PC-9 (cell line): ENCODE measurements at regions not wholly inside any gene's neighbourhood (a gene's known extent, or its start where the extent isn't known, plus 50 kb on each side); places are given as distances from the start of the nearest gene placed in this dataset.

Experiments
- EZH2 ChIP-seq: fragments of 200-600 bp; sonication (generic); IDR thresholded peaks from 2 replicates; pipeline ENCODE4 v1.8.0; 2017; ENCODE audit warnings: antibody characterized with exemption, low read depth
- TF ChIP-seq, protein P1 (sequence below): fragments of 200-600 bp; sonication (generic); conservative IDR thresholded peaks from 2 replicates; pipeline ENCODE4 v1.6.1; 2017; ENCODE audit warnings: mixed run types, antibody characterized with exemption, mild to moderate bottlenecking, moderate library complexity

DNA sequence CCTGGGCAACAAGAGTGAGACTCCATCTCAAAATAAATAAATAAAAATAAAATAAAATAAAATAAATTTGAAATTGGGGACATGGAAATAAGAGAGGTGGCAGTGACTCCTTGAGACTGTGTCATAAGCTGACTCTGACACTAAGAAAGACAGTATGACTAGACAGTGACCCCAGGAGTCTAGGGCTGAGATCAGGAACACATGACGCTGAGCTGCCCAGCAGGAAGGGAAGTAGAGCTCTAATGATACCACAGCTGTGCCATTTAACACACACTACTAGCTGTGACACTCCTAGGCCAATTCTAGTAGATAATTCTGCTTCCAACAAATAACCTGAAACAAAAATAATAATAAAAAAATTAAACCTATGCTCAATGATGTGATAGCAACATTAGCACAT is 293.0 kb downstream of the SEC61B start:
- TF ChIP-seq, protein P1, sequence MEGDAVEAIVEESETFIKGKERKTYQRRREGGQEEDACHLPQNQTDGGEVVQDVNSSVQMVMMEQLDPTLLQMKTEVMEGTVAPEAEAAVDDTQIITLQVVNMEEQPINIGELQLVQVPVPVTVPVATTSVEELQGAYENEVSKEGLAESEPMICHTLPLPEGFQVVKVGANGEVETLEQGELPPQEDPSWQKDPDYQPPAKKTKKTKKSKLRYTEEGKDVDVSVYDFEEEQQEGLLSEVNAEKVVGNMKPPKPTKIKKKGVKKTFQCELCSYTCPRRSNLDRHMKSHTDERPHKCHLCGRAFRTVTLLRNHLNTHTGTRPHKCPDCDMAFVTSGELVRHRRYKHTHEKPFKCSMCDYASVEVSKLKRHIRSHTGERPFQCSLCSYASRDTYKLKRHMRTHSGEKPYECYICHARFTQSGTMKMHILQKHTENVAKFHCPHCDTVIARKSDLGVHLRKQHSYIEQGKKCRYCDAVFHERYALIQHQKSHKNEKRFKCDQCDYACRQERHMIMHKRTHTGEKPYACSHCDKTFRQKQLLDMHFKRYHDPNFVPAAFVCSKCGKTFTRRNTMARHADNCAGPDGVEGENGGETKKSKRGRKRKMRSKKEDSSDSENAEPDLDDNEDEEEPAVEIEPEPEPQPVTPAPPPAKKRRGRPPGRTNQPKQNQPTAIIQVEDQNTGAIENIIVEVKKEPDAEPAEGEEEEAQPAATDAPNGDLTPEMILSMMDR = no peak
- no peak for TF ChIP-seq EZH2
